ENCODE measurements at regions not wholly inside any gene's neighbourhood (a gene's known extent, or its start where the extent isn't known, plus 50 kb on each side); places are given as distances from the start of the nearest gene placed in this dataset.

- TF ChIP-seq CTCF (conservative IDR thresholded peaks at IDR 0.05; ENCODE audit: low read depth, low read length), result no peak
- no peak for DNase-seq (ENCODE audit: low read depth)
- H3K4me3 ChIP-seq (ENCODE audit: low read depth, low read length), result no peak overlapping the region
Measured at GRCh38 chr13:61187471-61187870, 228.2 kb downstream of the PCDH20 start.

- DNase-seq (ENCODE audit: low read depth), result no peak
- no peak for TF ChIP-seq CTCF (conservative IDR thresholded peaks at IDR 0.05; ENCODE audit: low read depth, low read length)
- H3K4me3 ChIP-seq (ENCODE audit: low read depth, low read length), result no peak overlapping the region
Measured at GRCh38 chr13:61183670-61184069, 232.0 kb downstream of the PCDH20 start.

- no peak for TF ChIP-seq CTCF (conservative IDR thresholded peaks at IDR 0.05; ENCODE audit: low read depth, low read length)
- no peak for DNase-seq (ENCODE audit: low read depth)
- no peak overlapping the region for H3K4me3 ChIP-seq (ENCODE audit: low read depth, low read length)
Measured at GRCh38 chr13:61180234-61180633, 235.4 kb downstream of the PCDH20 start.

GRCh38 chr13:61179741-61180140 lies 235.9 kb downstream of the PCDH20 start:
- no peak for DNase-seq (ENCODE audit: low read depth)
- H3K4me3 ChIP-seq (ENCODE audit: low read depth, low read length), result no peak overlapping the region
- no peak for TF ChIP-seq CTCF (conservative IDR thresholded peaks at IDR 0.05; ENCODE audit: low read depth, low read length)

- no peak for TF ChIP-seq CTCF (conservative IDR thresholded peaks at IDR 0.05; ENCODE audit: low read depth, low read length)
- no peak overlapping the region for H3K4me3 ChIP-seq (ENCODE audit: low read depth, low read length)
- DNase-seq (ENCODE audit: low read depth), result peak; percentile 16
Measured at GRCh38 chr13:61170856-61171255, 244.8 kb downstream of the PCDH20 start.

- no peak for TF ChIP-seq CTCF (conservative IDR thresholded peaks at IDR 0.05; ENCODE audit: low read depth, low read length)
- no peak overlapping the region for H3K4me3 ChIP-seq (ENCODE audit: low read depth, low read length)
- DNase-seq (ENCODE audit: low read depth), result no peak
Measured at GRCh38 chr13:61162636-61163035, 253.0 kb downstream of the PCDH20 start.

- no peak for DNase-seq (ENCODE audit: low read depth)
- TF ChIP-seq CTCF (conservative IDR thresholded peaks at IDR 0.05; ENCODE audit: low read depth, low read length), result no peak
- no peak overlapping the region for H3K4me3 ChIP-seq (ENCODE audit: low read depth, low read length)
Measured at GRCh38 chr13:61162106-61162505, 253.5 kb downstream of the PCDH20 start.
